Adipocyte (in vitro differentiated cells): ENCODE measurements at regions not wholly inside any gene's neighbourhood (a gene's known extent, or its start where the extent isn't known, plus 50 kb on each side); places are given as distances from the start of the nearest gene placed in this dataset.

Source experiments
- DNase-seq: peaks from one replicate; pipeline ENCODE4 v3.0.0-alpha.2; 2015; ENCODE audit warnings: low read depth
- H3K27me3 ChIP-seq: replicated peaks from 2 replicates; pipeline ENCODE4 v1.7.0; 2013; ENCODE audit warnings: mild to moderate bottlenecking, low read length, moderate library complexity; ENCODE audit not compliant: control insufficient read depth, insufficient read depth
- H3K36me3 ChIP-seq: 2 replicates; pipeline ENCODE4 v1.7.0; 2013; ENCODE audit warnings: low read length, mild to moderate bottlenecking, moderate library complexity; ENCODE audit not compliant: control insufficient read depth, insufficient read depth, severe bottlenecking
- H3K4me1 ChIP-seq: 2 replicates; pipeline ENCODE4 v1.7.0; 2013; ENCODE audit warnings: mild to moderate bottlenecking, low read length, moderate library complexity; ENCODE audit not compliant: control insufficient read depth, insufficient read depth
- H3K4me3 ChIP-seq: 2 replicates; pipeline ENCODE4 v1.7.0; 2013; ENCODE audit warnings: mild to moderate bottlenecking, low read length, moderate library complexity
- H3K9ac ChIP-seq: 2 replicates; pipeline ENCODE4 v1.7.0; 2013; ENCODE audit warnings: mild to moderate bottlenecking, low read length, moderate library complexity
- H3K9me3 ChIP-seq: 2 replicates; pipeline ENCODE4 v1.7.0; 2013; ENCODE audit warnings: mild to moderate bottlenecking, low read length, moderate library complexity; ENCODE audit not compliant: control insufficient read depth

GRCh38 chr13:62087124-62087523 lies 671.5 kb upstream of the PCDH20 start:
- Histone ChIP-seq H3K27me3 (no peaks in the 10 kb centered on the region), H3K9me3 (no peaks in the 10 kb centered on the region), H3K36me3 (no peaks in the 10 kb centered on the region), H3K9ac (no peak overlapping the region), H3K4me3 (no peak overlapping the region), H3K4me1 (no peaks in the 10 kb centered on the region)
- no peak for DNase-seq

- DNase-seq, result no peak
- H3K4me1 ChIP-seq, result no peaks in the 10 kb centered on the region
- H3K9ac ChIP-seq, result no peak overlapping the region
- no peaks in the 10 kb centered on the region for H3K27me3 ChIP-seq
- H3K9me3 ChIP-seq, result no peaks in the 10 kb centered on the region
- H3K36me3 ChIP-seq, result no peaks in the 10 kb centered on the region
- no peak overlapping the region for H3K4me3 ChIP-seq
These were observed 669.9 kb upstream of the PCDH20 start for GRCh38 chr13:62085337-62086229.

GRCh38 chr13:62084728-62085127 lies 669.1 kb upstream of the PCDH20 start:
- Histone ChIP-seq H3K4me3 (no peak overlapping the region), H3K4me1 (no peaks in the 10 kb centered on the region), H3K9me3 (no peaks in the 10 kb centered on the region), H3K27me3 (no peaks in the 10 kb centered on the region), H3K9ac (no peak overlapping the region), H3K36me3 (no peaks in the 10 kb centered on the region)
- DNase-seq, result no peak

- no peak overlapping the region for H3K4me3 ChIP-seq
- H3K27me3 ChIP-seq, result no peaks in the 10 kb centered on the region
- H3K4me1 ChIP-seq, result no peaks in the 10 kb centered on the region
- no peak overlapping the region for H3K9ac ChIP-seq
- no peak for DNase-seq
- no peaks in the 10 kb centered on the region for H3K9me3 ChIP-seq
- no peaks in the 10 kb centered on the region for H3K36me3 ChIP-seq
These were observed 652.2 kb upstream of the PCDH20 start for GRCh38 chr13:62067821-62068220.

GRCh38 chr13:62065016-62065415 lies 649.4 kb upstream of the PCDH20 start:
- Histone ChIP-seq H3K9me3 (no peaks in the 10 kb centered on the region), H3K9ac (no peak overlapping the region), H3K4me3 (no peak overlapping the region), H3K4me1 (no peaks in the 10 kb centered on the region), H3K27me3 (no peaks in the 10 kb centered on the region), H3K36me3 (no peaks in the 10 kb centered on the region)
- no peak for DNase-seq

- Histone ChIP-seq H3K4me3 (no peak overlapping the region), H3K27me3 (no peaks in the 10 kb centered on the region), H3K9ac (no peak overlapping the region), H3K36me3 (no peaks in the 10 kb centered on the region), H3K4me1 (no peaks in the 10 kb centered on the region), H3K9me3 (no peaks in the 10 kb centered on the region)
- DNase-seq, result no peak
These were observed 646.1 kb upstream of the PCDH20 start for GRCh38 chr13:62061751-62062150.

- no peak overlapping the region for H3K9ac ChIP-seq
- no peak overlapping the region for H3K4me3 ChIP-seq
- H3K4me1 ChIP-seq, result no peaks in the 10 kb centered on the region
- DNase-seq, result no peak
- H3K9me3 ChIP-seq, result no peaks in the 10 kb centered on the region
- no peaks in the 10 kb centered on the region for H3K36me3 ChIP-seq
- no peaks in the 10 kb centered on the region for H3K27me3 ChIP-seq
These were observed 644.9 kb upstream of the PCDH20 start for GRCh38 chr13:62060570-62060969.

- no peaks in the 10 kb centered on the region for H3K36me3 ChIP-seq
- H3K4me3 ChIP-seq, result no peak overlapping the region
- DNase-seq, result no peak
These were observed 641.6 kb upstream of the PCDH20 start for GRCh38 chr13:62057286-62057685.

GRCh38 chr13:62049992-62050391 lies 634.3 kb upstream of the PCDH20 start:
- H3K9ac ChIP-seq, result no peak overlapping the region
- H3K36me3 ChIP-seq, result no peaks in the 10 kb centered on the region
- DNase-seq, result no peak
- H3K9me3 ChIP-seq, result no peaks in the 10 kb centered on the region
- no peaks in the 10 kb centered on the region for H3K27me3 ChIP-seq
- H3K4me1 ChIP-seq, result no peaks in the 10 kb centered on the region
- H3K4me3 ChIP-seq, result no peak overlapping the region

More at GRCh38 chr13:62057286-62057685, 641.6 kb upstream of the PCDH20 start:
- H3K27me3 ChIP-seq, result no peaks in the 10 kb centered on the region
- no peaks in the 10 kb centered on the region for H3K4me1 ChIP-seq
- H3K9me3 ChIP-seq, result no peaks in the 10 kb centered on the region
- H3K9ac ChIP-seq, result no peak overlapping the region

- no peak for DNase-seq
- no peak overlapping the region for H3K4me3 ChIP-seq
- H3K9me3 ChIP-seq, result no peaks in the 10 kb centered on the region
- no peaks in the 10 kb centered on the region for H3K4me1 ChIP-seq
- no peak overlapping the region for H3K9ac ChIP-seq
- H3K27me3 ChIP-seq, result no peaks in the 10 kb centered on the region
- H3K36me3 ChIP-seq, result no peaks in the 10 kb centered on the region
These were observed 630.9 kb upstream of the PCDH20 start for GRCh38 chr13:62046512-62046911.

- H3K27me3 ChIP-seq, result no peaks in the 10 kb centered on the region
- H3K36me3 ChIP-seq, result no peaks in the 10 kb centered on the region
- no peaks in the 10 kb centered on the region for H3K9me3 ChIP-seq
- no peak overlapping the region for H3K4me3 ChIP-seq
- no peaks in the 10 kb centered on the region for H3K4me1 ChIP-seq
- H3K9ac ChIP-seq, result no peak overlapping the region
- no peak for DNase-seq
These were observed 628.0 kb upstream of the PCDH20 start for GRCh38 chr13:62043600-62043999.

GRCh38 chr13:62040806-62041205 lies 625.2 kb upstream of the PCDH20 start:
- H3K9ac ChIP-seq, result no peak overlapping the region
- no peaks in the 10 kb centered on the region for H3K9me3 ChIP-seq
- no peak overlapping the region for H3K4me3 ChIP-seq
- no peaks in the 10 kb centered on the region for H3K36me3 ChIP-seq
- H3K27me3 ChIP-seq, result no peaks in the 10 kb centered on the region
- H3K4me1 ChIP-seq, result no peaks in the 10 kb centered on the region
- DNase-seq, result no peak
